ENCODE measurements at regions not wholly inside any gene's neighbourhood (a gene's known extent, or its start where the extent isn't known, plus 50 kb on each side); places are given as distances from the start of the nearest gene placed in this dataset.

- no peak overlapping the region for H3K4me3 ChIP-seq (ENCODE audit: low read depth, low read length)
- no peak for DNase-seq (ENCODE audit: low read depth)
- no peak for TF ChIP-seq CTCF (IDR thresholded peaks at IDR 0.05; ENCODE audit: insufficient read depth, low read depth, low read length, missing control alignments)
Observed at GRCh38 chr22:22064580-22064979, 82.0 kb upstream of the TOP3B start.

- TF ChIP-seq CTCF (IDR thresholded peaks at IDR 0.05; ENCODE audit: insufficient read depth, low read depth, low read length, missing control alignments), result no peak
- DNase-seq (ENCODE audit: low read depth), result no peak
- H3K4me3 ChIP-seq (ENCODE audit: low read depth, low read length), result no peak overlapping the region
Observed at GRCh38 chr22:22062306-22062793, 79.8 kb upstream of the TOP3B start.

GRCh38 chr22:22061085-22062077 lies 78.8 kb upstream of the TOP3B start:
- TF ChIP-seq CTCF (IDR thresholded peaks at IDR 0.05; ENCODE audit: insufficient read depth, low read depth, low read length, missing control alignments), result no peak
- DNase-seq (ENCODE audit: low read depth), result no peak
- H3K4me3 ChIP-seq (ENCODE audit: low read depth, low read length), result no peak overlapping the region

GRCh38 chr22:22060200-22061084 lies 77.9 kb upstream of the TOP3B start:
- peak; percentile 74 for DNase-seq (ENCODE audit: low read depth)
- peak; percentile 93 for TF ChIP-seq CTCF (IDR thresholded peaks at IDR 0.05; ENCODE audit: insufficient read depth, low read depth, low read length, missing control alignments)
- H3K4me3 ChIP-seq (ENCODE audit: low read depth, low read length), result no peak overlapping the region

GRCh38 chr22:22059291-22060002 lies 76.9 kb upstream of the TOP3B start:
- no peak for DNase-seq (ENCODE audit: low read depth)
- no peak overlapping the region for H3K4me3 ChIP-seq (ENCODE audit: low read depth, low read length)
- no peak for TF ChIP-seq CTCF (IDR thresholded peaks at IDR 0.05; ENCODE audit: insufficient read depth, low read depth, low read length, missing control alignments)

- no peak for TF ChIP-seq CTCF (IDR thresholded peaks at IDR 0.05; ENCODE audit: insufficient read depth, low read depth, low read length, missing control alignments)
- DNase-seq (ENCODE audit: low read depth), result peak; percentile 44
- H3K4me3 ChIP-seq (ENCODE audit: low read depth, low read length), result no peak overlapping the region
Observed at GRCh38 chr22:22058633-22059290, 76.2 kb upstream of the TOP3B start.

Measured in GM12865 (cell line).